HG02678 (cell line): ENCODE measurements at regions not wholly inside any gene's neighbourhood (a gene's known extent, or its start where the extent isn't known, plus 50 kb on each side); places are given as distances from the start of the nearest gene placed in this dataset.

Source experiments
- ATAC-seq: cut with Tn5 transposase; IDR thresholded peaks from one replicate; pipeline ENCODE4 v1.9.1; 2021; ENCODE audit warnings: mild to moderate bottlenecking, moderate library complexity; ENCODE audit not compliant: unreplicated experiment

- no peak for ATAC-seq
Observed at GRCh38 chr4:166259081-166259480, 386.0 kb downstream of the TLL1 start.

DNA sequence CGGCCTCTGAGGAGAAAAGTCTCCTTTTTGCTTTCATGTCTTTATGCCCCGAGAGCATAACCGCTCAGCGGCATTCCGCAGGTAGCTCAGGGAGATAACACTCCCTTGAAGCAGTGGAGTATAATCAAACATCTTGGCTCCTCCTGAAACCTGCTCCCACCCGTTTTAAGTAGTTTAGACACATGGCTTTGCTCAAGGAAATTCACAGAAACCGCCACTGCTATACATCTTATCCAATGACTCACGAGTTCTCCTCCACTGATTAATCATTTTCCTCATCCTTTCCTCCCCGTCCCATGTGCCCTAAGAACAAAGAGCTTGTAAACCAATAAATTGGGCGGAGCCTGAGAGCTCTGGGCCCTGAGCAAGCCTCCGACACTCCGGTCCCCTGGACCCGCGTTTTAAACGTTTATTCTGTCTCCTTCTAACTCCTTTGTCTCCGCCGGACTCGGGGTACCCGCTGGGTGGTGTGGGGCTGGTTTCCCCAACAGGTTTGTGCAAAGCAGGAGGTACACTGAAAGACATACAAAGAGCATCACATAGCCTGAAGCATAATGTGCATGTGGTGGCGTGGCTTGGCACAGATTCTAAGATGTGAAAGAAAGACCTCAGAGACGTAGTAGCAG, 401.2 kb downstream of the TLL1 start:
- ATAC-seq, result no peak

GRCh38 chr4:166274775-166275174, 401.7 kb downstream of the TLL1 start:
- ATAC-seq, result no peak

GRCh38 chr4:166277401-166277800, 404.4 kb downstream of the TLL1 start:
- ATAC-seq, result no peak

GRCh38 chr4:166277853-166278252, 404.8 kb downstream of the TLL1 start:
- no peak for ATAC-seq

DNA sequence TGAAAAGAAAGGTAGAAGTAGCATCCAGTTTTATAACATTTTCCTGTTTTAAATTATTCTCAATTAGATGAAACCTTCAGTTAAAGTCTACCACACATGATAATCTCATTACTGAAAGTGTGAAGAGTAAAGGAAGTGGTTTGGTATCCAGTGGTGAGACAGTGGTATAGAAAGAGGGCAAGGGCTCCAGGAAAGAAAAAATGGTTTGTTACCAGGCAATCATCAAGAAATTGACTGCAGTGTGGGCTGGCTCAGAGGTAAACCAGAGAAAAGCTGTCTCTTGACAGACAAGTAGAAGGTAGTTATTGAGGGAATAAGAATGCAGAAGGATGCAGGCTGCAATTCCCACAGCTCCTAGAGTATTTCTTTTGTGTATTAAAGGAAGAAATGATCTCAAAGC, 406.2 kb downstream of the TLL1 start:
- no peak for ATAC-seq

GRCh38 chr4:166280642-166281041, 407.6 kb downstream of the TLL1 start:
- ATAC-seq, result no peak

DNA sequence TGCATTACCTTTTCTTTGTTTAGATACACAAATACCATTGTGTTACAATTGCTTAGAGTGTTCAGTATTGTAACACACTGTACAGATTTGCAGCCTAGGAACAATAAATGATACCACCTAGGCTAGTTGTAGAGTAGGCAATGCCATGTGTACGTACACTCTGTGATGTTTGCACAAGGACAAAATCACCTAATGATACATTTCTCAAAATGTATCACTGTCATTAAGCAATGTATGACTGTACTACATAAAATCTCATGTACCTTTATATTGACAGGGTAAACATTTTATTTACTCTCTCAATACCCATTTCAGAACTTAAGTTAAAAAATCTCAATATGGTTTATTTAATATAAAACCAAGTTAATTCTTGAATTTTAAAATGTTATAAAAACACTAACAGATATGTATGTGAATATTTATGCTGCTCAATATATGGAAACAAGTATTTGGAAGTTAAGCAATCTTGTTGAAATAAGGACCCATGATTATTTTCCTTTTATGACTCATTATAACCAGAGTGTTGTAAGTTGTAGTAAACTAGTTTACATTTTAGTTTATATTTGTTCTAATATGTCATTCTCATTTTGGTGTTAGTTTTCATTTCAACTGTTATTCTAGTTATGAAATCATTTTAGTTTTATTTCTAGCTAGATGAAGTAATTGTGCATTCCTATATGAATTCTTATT, 409.2 kb downstream of the TLL1 start:
- no peak for ATAC-seq

GRCh38 chr4:166284221-166284620, 411.2 kb downstream of the TLL1 start:
- ATAC-seq, result no peak

DNA sequence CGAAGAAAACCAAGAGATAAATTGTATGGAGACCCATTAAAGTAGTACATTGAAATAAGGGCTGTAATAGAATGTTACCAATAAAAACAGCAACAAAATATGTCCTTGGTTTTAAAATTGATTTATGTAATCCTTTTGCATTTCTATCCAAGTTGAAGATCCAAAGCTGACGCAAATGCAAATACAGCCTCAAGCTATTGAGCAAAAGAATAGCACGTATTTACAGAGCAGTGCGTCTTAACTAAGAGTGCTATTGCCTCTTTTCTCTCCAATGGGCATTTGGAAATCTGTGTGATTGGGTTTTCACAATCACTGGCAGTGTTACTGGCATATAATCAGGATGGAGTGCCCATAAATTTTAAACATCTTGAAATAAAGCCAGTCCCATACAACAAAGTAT, 417.4 kb downstream of the TLL1 start:
- ATAC-seq, result no peak

DNA sequence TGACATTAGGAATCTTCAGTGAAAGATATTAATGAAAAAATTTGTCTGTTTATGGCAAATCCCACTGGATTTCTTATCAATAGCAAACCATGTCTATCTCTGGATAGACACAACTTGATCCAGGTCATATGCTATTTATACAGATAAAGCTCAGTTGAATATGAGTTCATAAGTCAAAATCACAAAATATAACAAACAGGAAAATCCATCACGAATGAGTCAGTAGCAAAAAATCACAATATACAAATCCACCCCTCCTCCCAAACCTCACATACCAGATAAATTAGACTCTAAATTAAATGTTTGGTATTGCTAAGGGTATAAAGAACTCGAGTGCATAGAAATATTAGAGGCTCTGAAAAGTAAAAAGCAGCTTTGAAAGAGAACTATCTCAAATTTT, 420.5 kb downstream of the TLL1 start:
- no peak for ATAC-seq

DNA sequence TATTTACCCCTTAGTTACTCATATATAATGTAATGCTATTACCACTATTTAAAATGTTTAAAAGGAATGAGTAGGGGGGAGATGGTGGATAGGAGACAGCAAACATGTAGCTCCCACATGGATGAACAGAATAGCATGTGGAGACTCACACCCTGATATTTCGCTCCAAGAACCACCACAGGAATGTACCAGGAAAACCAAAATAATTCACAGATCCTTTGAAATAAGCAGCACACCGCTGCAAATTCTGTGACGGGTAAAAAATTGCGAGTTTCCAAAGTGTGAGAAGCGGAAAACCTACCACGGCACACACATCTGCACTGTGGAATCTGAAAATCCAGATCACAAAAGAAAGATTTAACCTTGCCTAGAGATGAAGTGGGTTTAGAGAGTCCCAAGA, 428.2 kb downstream of the TLL1 start:
- ATAC-seq, result no peak

- no peak for ATAC-seq
Observed at GRCh38 chr4:166308647-166309046, 435.6 kb downstream of the TLL1 start.

DNA sequence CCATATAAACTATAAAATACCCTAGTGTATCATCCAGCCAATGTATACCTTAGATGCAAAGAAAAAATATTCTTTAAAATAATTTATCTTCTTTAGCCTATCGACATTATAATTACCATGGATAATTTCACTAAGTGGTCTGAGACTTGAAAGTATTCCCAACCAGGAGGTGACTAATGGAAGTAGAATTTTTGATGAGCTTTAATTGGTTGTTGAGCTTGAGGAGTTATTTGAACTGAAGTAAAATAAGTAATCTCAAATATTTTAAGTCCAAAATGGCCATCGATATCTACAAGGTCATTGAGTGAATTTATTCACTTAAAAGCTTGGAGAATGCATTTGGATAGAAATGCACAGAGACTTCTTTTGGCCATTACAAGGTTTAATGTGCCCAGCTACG, 436.2 kb downstream of the TLL1 start:
- ATAC-seq, result no peak

DNA sequence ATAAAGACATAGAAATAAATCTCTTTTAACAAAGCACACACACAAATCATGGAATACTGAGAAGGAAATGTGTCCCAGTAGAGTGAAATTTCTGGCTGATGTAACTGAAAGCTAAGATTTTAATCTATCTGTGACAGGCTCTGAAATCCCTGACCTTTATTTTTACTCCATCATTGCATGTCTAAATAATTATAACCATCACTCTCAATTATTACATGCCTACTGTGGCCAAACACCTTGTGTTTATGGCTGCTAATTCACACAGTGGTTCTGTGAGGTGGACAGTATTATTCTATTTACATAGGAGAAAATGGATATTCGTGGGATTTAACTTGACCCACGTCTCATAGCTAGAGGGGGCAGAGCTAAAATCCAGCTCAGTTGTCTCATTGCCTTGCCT, 438.1 kb downstream of the TLL1 start:
- no peak for ATAC-seq

- ATAC-seq, result no peak
Observed at GRCh38 chr4:166312166-166312565, 439.1 kb downstream of the TLL1 start.

GRCh38 chr4:166314902-166315301, 441.9 kb downstream of the TLL1 start:
- ATAC-seq, result no peak

GRCh38 chr4:166315721-166316467, 442.9 kb downstream of the TLL1 start:
- no peak for ATAC-seq

- ATAC-seq, result no peak
Observed at GRCh38 chr4:166318810-166319525, 445.9 kb downstream of the TLL1 start.

GRCh38 chr4:166323250-166323649, 450.2 kb downstream of the TLL1 start:
- ATAC-seq, result no peak

GRCh38 chr4:166324321-166324720, 451.3 kb downstream of the TLL1 start:
- ATAC-seq, result no peak
